AG09309 (cell line): ENCODE measurements at regions not wholly inside any gene's neighbourhood (a gene's known extent, or its start where the extent isn't known, plus 50 kb on each side); places are given as distances from the start of the nearest gene placed in this dataset.
"Not testable (repeated sequence)": the region's sequence is repeated elsewhere in the genome, so short reads cannot be mapped to it uniquely, and the experiment has no call there.

ENCODE experiments used
- DNase-seq: peaks from one replicate; pipeline ENCODE4 v3.0.0-alpha.2; 2010; ENCODE audit warnings: low read depth
- H3K4me3 ChIP-seq: 2 replicates; pipeline ENCODE4 v1.5.1; 2011; ENCODE audit warnings: mild to moderate bottlenecking, low read depth, low read length, moderate library complexity; ENCODE audit not compliant: control insufficient read depth
- TF ChIP-seq, protein P1 (sequence below): IDR thresholded peaks from 2 replicates; pipeline ENCODE4 v1.5.1; 2011; ENCODE audit warnings: mild to moderate bottlenecking, low read depth, low read length, inconsistent platforms; ENCODE audit not compliant: insufficient read depth, control insufficient read depth; ENCODE audit errors: missing control alignments

DNA sequence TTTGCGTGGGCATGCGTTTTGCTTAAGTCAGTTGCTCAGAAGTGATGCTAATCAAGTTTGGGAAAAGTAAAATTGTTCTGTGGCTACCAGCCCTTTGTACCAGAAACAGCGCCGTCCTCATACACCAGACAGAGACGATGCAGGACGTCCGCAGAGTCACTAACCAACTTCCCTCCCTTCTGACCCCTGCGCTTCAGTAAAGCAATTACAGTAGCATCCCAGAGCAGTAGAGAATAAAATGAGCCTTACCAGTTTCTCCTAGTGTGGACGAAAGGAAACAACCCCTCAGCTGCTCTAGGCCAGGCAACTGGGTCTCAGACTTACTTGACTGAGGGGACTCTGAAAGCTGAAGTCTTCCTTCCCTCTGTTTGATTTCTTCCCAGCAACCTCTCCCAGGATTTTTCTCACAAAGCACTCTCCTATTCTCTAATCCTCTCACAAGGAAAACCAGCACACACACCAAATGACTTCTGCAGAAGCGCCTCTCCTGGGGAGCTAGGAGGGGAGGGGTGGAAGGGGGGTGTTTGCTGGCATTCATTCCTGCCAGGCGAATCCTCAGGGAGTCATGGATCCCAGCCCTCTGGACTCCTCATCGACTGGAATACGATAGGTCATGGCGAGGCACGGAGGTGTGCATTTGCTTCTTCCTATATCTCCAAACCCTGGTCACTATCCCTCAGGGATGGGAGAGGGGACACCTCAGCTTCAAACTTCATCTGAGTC is 56.0 kb upstream of the MID1 start:
- TF ChIP-seq, protein P1, sequence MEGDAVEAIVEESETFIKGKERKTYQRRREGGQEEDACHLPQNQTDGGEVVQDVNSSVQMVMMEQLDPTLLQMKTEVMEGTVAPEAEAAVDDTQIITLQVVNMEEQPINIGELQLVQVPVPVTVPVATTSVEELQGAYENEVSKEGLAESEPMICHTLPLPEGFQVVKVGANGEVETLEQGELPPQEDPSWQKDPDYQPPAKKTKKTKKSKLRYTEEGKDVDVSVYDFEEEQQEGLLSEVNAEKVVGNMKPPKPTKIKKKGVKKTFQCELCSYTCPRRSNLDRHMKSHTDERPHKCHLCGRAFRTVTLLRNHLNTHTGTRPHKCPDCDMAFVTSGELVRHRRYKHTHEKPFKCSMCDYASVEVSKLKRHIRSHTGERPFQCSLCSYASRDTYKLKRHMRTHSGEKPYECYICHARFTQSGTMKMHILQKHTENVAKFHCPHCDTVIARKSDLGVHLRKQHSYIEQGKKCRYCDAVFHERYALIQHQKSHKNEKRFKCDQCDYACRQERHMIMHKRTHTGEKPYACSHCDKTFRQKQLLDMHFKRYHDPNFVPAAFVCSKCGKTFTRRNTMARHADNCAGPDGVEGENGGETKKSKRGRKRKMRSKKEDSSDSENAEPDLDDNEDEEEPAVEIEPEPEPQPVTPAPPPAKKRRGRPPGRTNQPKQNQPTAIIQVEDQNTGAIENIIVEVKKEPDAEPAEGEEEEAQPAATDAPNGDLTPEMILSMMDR: no peak
- DNase-seq: no peak
- H3K4me3 ChIP-seq: no peak overlapping the region

DNA sequence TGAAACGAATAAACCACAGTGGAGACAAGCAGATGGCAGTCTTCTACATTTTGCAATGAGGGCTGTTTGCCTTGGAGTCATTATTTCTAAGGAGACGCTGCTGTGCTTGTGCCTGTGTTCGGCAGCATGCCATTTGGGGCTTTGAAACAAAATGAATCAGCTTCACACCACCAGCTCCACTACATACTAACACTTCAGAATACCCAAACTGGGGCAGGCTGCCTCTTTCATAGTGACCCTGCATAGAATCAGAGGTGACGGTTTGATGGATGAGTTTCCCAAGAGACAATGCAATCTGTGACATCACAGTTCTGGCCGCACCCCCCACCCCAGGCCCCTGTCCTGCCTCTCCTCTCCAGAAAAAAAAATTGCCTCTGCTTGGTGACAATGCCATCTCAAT is 57.1 kb upstream of the MID1 start:
- H3K4me3 ChIP-seq: no peak overlapping the region
- TF ChIP-seq, protein P1: no peak
- DNase-seq: no peak

DNA sequence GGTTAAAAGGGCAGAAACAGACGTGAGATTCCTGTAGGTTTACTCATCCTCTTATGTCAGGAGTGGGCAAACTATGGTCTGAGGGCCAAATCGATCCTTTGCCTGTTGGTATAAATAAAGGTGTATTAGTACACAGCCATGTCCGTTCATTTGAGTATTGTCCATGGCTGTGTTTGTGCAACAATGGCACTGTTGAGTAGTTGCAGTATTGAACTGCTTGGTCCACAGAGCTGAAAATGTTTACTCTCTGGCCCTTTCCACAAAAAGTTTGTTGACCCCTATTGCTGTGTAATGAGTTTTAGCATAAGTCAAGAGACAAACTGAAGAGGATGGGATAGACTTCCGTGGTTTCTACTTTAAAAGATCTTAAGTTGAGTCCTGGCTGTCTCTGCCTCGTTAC is 59.0 kb upstream of the MID1 start:
- no peak overlapping the region for H3K4me3 ChIP-seq
- DNase-seq: no peak
- TF ChIP-seq, protein P1: no peak

DNA sequence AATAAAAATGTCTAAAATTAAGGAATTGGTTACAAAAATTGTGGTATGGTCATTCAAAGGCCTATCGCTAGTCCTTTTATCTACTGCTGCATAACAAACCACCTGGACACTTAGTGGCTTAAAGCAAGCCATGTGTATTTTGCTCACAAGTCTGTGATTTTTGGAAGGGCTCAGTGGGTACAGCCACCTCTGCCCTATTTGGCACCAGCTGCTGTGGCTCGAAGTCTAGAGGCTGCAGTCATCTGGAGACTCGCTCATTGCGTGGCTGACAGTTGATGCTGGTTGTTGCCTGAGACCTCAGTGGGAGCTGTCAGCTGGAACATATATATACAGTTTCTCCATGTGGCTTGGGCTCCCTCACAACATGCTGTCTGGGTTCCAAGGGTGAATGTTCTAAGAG is 60.8 kb upstream of the MID1 start:
- TF ChIP-seq, protein P1: no peak
- no peak overlapping the region for H3K4me3 ChIP-seq
- no peak for DNase-seq

DNA sequence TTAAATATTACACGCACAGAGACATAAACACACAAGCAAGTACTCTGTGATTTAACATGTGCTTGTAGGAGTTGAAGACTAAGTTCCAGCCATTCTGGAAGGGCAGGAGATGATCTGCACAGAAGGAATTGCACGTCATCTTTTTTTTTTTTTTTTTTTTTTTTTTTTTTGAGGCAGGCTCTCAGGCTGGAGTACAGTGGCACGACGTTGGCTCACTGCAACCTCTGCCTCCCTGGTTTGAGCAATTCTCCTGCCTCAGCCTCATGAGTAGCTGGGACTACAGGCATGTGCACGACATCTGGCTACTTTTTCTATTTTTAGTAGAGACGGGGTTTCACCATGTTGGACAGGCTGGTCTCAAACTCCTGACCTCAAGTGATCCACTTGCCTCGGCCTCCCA is 63.2 kb upstream of the MID1 start:
- DNase-seq, H3K4me3 ChIP-seq: not testable (repeated sequence)

DNA sequence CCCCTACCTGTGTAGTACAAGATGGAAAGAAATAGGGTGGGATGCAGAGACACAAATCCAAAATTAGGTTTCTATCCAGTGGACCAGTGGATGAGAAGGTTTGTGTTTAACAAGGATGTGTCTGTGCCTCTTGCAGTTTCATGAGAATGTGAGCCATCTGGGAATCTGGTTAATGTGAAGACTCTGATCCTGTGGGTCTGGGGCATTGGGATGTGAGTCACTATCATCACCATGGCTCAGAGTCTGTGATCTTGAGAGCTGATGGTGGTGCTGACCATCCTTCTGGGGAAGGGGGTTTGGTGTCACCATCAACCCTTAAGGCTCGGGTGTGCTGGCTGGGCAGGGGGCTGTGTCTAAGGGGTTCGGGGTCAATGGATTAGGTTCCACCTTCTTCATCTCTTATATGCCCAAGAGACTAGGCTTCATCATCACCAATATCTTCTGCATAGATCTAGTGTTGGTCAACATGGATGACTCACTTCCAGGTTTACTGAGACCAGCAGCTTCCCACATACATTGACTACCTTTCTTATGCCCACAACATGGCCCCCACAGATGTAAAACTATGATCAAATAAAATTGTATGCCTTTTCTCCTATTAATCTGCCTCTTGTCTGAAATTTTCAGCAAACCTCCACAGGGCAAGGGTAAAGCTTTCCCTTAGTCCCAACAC is 65.7 kb upstream of the MID1 start:
- TF ChIP-seq, protein P1: no peak
- no peak overlapping the region for H3K4me3 ChIP-seq
- DNase-seq: no peak

DNA sequence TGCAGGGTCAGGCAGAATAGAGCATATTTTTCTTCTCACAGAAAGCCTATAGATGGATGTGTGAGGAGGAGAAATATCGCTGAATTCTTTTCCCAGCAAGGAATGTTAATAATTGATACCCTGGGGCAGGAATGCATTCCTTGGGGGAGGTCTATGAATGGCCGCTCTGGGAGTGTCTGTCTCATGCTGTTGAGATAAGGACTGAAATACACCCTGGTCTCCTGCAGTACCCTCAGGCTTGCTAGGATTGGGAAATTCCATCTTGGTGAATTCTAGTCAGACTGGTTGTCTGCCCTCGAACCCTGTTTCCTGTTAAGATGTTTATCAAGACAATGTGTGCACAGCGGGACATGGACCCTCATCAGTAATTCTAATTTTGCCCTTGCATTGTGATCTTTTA is 71.4 kb upstream of the MID1 start:
- H3K4me3 ChIP-seq, DNase-seq: not testable (repeated sequence)
